VCaP (cell line): ENCODE measurements at regions not wholly inside any gene's neighbourhood (a gene's known extent, or its start where the extent isn't known, plus 50 kb on each side); places are given as distances from the start of the nearest gene placed in this dataset.

Experiments
- H3K27ac ChIP-seq: fragments of 450-650 bp; 2 replicates; pipeline ENCODE4 v1.5.1; 2017
- CTCF ChIP-seq: fragments of 450-650 bp; conservative IDR thresholded peaks from 2 replicates; pipeline ENCODE4 v1.5.1; 2017; ENCODE audit warnings: mild to moderate bottlenecking, moderate library complexity

DNA sequence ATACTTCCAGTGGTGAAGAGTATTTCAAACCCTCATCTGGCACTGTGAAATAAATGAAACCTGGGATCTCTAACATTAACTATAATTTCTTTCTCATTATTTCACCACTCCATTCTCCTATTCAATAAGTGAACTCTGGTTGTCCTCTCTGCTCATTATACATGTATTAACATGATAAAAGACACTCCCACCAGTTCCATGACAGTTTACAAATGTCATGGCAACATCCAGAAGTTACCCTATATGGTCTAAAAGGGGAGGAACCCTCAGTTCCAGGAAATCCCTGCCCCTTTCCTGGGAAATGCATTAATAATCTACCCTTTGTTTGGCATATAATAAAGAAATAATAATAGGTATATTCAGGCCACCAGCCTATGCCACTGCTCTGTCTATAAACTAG is 62.7 kb upstream of the BRINP3 start:
- H3K27ac ChIP-seq, result no peak overlapping the region
- no peak for TF ChIP-seq CTCF

DNA sequence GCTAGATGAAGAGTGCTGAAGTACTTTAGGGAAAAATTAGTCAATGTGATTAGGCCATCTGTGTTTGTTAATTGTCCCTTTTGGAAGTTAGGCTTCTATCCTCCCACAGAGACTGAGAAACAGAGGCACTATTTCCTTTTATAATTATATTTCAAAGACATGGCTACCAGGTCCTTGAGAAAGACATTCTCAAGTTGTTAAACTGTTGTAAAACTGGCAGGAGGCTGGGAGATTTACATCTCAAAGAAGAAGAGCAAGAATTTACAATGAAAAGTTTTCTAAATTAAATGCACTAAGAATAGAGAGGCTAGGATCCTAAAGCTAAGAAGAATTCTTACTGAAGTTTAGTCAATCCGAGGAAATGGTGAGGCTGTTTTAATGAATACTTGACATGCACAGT is 74.0 kb upstream of the BRINP3 start:
- TF ChIP-seq CTCF, result no peak
- H3K27ac ChIP-seq, result no peak overlapping the region

GRCh38 chr1:190560161-190560681 is 82.6 kb upstream of the BRINP3 start:
- TF ChIP-seq CTCF, result no peak
- no peak overlapping the region for H3K27ac ChIP-seq

DNA sequence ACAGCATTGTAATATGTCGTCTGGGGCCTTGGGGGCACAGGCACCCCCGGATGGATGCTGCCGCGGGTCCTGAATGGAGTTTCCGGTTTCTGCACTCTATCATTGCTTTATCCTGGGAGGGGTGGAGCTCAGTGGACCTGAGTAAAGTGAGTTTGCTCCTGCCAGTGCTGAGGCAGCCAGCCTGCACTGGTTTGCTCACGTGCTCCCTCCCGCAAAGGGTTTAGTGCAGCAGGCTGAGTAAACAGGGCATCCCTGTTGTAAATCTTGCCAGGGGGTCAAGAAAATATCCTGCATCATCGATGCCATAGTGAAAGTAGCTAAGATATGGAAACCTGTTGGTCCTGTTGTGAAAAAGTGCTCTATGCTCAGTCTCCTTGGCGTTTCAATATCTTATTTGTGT is 85.6 kb upstream of the BRINP3 start:
- no peak for TF ChIP-seq CTCF
- no peak overlapping the region for H3K27ac ChIP-seq

DNA sequence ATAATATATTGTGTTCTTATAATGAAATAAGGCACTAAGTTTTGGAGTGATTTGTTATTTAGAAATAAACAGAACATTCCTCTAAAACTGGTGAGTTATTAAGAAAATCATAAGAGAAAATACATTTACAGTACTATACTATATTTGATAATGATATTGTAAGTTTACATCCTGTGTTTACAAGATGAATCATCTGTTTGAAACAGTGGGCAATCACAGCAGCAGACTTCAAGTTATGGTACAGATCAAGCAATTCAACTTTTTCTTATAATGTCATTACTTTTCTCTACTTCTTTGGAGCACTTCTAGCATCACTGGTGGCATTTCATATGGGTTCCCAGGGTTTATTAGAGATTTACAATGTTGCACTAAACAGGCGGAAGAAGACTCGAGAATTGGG is 86.5 kb upstream of the BRINP3 start:
- no peak for TF ChIP-seq CTCF
- no peak overlapping the region for H3K27ac ChIP-seq

GRCh38 chr1:190578017-190578416 is 100.4 kb upstream of the BRINP3 start:
- H3K27ac ChIP-seq, result no peak overlapping the region
- no peak for TF ChIP-seq CTCF

DNA sequence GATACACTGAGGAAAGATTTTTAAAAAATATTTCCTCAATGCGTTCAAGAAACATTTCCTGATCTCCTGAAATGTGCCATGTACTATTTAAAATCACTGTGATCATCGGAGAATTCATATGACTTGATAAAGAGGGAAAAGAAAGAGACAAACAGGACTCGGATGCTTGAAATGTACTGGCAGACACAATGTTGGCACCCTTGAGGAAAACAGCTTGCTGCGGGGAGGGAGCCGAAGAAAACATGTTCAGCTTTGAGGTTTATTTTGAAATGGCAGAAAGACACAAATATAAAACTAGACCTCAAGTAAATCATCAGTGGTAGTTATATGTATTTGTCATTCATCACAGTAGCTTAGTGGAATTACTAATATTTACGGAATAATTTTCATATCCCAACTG is 100.9 kb upstream of the BRINP3 start:
- H3K27ac ChIP-seq, result no peak overlapping the region
- no peak for TF ChIP-seq CTCF
